ENCODE measurements at regions not wholly inside any gene's neighbourhood (a gene's known extent, or its start where the extent isn't known, plus 50 kb on each side); places are given as distances from the start of the nearest gene placed in this dataset.

- TF ChIP-seq POLR2A (IDR thresholded peaks at IDR 0.05) (no peak), CTCF (IDR thresholded peaks at IDR 0.05) (peak; percentile 41 to 58 (median 48)), POLR2AphosphoS5 (IDR thresholded peaks at IDR 0.05) (no peak)
Observed at GRCh38 chr2:204024503-204024902, 87.9 kb downstream of the ICOS start.
